Retinal pigment epithelial cell (primary cell): ENCODE measurements at regions not wholly inside any gene's neighbourhood (a gene's known extent, or its start where the extent isn't known, plus 50 kb on each side); places are given as distances from the start of the nearest gene placed in this dataset.
A peak's percentile ranks its signal among the peaks of the same experiment; 100 is the strongest.

Source experiments
- DNase-seq: peaks from one replicate; pipeline ENCODE4 v3.0.0-alpha.2; 2010; ENCODE audit warnings: low read depth
- H3K4me3 ChIP-seq: 2 replicates; pipeline ENCODE4 v1.5.1; 2011; ENCODE audit warnings: mild to moderate bottlenecking, low read length, control low read depth, moderate library complexity
- CTCF ChIP-seq: conservative IDR thresholded peaks from 2 replicates; pipeline ENCODE4 v1.5.1; 2011; ENCODE audit warnings: low read depth, low read length, control low read depth, inconsistent platforms

GRCh38 chr7:57256637-57257375 lies 124.6 kb upstream of the ZNF479 start:
- DNase-seq, result no peak
- TF ChIP-seq CTCF, result no peak
- H3K4me3 ChIP-seq, result no peak overlapping the region

GRCh38 chr7:57274535-57275283 lies 142.5 kb upstream of the ZNF479 start:
- no peak overlapping the region for H3K4me3 ChIP-seq
- no peak for TF ChIP-seq CTCF
- DNase-seq, result no peak

GRCh38 chr7:57300747-57301146 lies 149.2 kb upstream of the ZNF716 start:
- H3K4me3 ChIP-seq, result no peak overlapping the region
- no peak for TF ChIP-seq CTCF
- DNase-seq, result no peak

- TF ChIP-seq CTCF, result no peak
- DNase-seq, result no peak
- H3K4me3 ChIP-seq, result no peak overlapping the region
Observed at GRCh38 chr7:57305192-57305748, 144.7 kb upstream of the ZNF716 start.

GRCh38 chr7:57308631-57309408 lies 141.2 kb upstream of the ZNF716 start:
- no peak for DNase-seq
- no peak overlapping the region for H3K4me3 ChIP-seq
- peak; percentile 16 for TF ChIP-seq CTCF

- no peak for DNase-seq
- no peak for TF ChIP-seq CTCF
Observed at GRCh38 chr7:57327081-57327480, 122.9 kb upstream of the ZNF716 start.

More at GRCh38 chr7:57327081-57327480, 122.9 kb upstream of the ZNF716 start:
- no peak overlapping the region for H3K4me3 ChIP-seq
